Activated naive CD8-positive, alpha-beta T cell treated with anti-CD3 and anti-CD28 coated beads, Interleukin-2, amount 50 U/mL, for 16 hours (primary cell): ENCODE measurements at regions not wholly inside any gene's neighbourhood (a gene's known extent, or its start where the extent isn't known, plus 50 kb on each side); places are given as distances from the start of the nearest gene placed in this dataset.
"Not testable (repeated sequence)": the region's sequence is repeated elsewhere in the genome, so short reads cannot be mapped to it uniquely, and the experiment has no call there.

Experiments used
- DNase-seq: peaks from one replicate; pipeline ENCODE4 v3.0.0-alpha.2; 2020; ENCODE audit warnings: low read depth, low spot score

- DNase-seq, result no peak
Measured at GRCh38 chr10:130963786-130964522, 347.6 kb downstream of the TCERG1L start.

- no peak for DNase-seq
Measured at GRCh38 chr10:130964771-130965170, 346.8 kb downstream of the TCERG1L start.

- no peak for DNase-seq
Measured at GRCh38 chr10:130967161-130967560, 344.4 kb downstream of the TCERG1L start.

GRCh38 chr10:130967784-130968183 lies 343.7 kb downstream of the TCERG1L start:
- no peak for DNase-seq

- no peak for DNase-seq
Measured at GRCh38 chr10:130968511-130968910, 343.0 kb downstream of the TCERG1L start.

GRCh38 chr10:130968964-130969363 lies 342.6 kb downstream of the TCERG1L start:
- DNase-seq, result no peak

GRCh38 chr10:130969700-130970099 lies 341.8 kb downstream of the TCERG1L start:
- no peak for DNase-seq

- DNase-seq, result no peak
Measured at GRCh38 chr10:130970341-130971122, 341.0 kb downstream of the TCERG1L start.

- no peak for DNase-seq
Measured at GRCh38 chr10:130971123-130971435, 340.4 kb downstream of the TCERG1L start.

- no peak for DNase-seq
Measured at GRCh38 chr10:130973127-130973839, 338.2 kb downstream of the TCERG1L start.

- DNase-seq, result no peak
Measured at GRCh38 chr10:130974166-130974565, 337.4 kb downstream of the TCERG1L start.

- not testable (repeated sequence) for DNase-seq
Measured at GRCh38 chr10:130975351-130975750, 336.2 kb downstream of the TCERG1L start.

- no peak for DNase-seq
Measured at GRCh38 chr10:130982802-130983201, 328.7 kb downstream of the TCERG1L start.

GRCh38 chr10:130983749-130984148 lies 327.8 kb downstream of the TCERG1L start:
- DNase-seq, result no peak

GRCh38 chr10:130984686-130985085 lies 326.8 kb downstream of the TCERG1L start:
- DNase-seq, result no peak

- DNase-seq, result no peak
Measured at GRCh38 chr10:130985158-130985753, 326.3 kb downstream of the TCERG1L start.

GRCh38 chr10:130986846-130987245 lies 324.7 kb downstream of the TCERG1L start:
- no peak for DNase-seq

GRCh38 chr10:130987401-130987800 lies 324.1 kb downstream of the TCERG1L start:
- DNase-seq, result no peak

- DNase-seq, result no peak
Measured at GRCh38 chr10:130989670-130990232, 321.8 kb downstream of the TCERG1L start.

- DNase-seq, result no peak
Measured at GRCh38 chr10:130990486-130990885, 321.0 kb downstream of the TCERG1L start.

- no peak for DNase-seq
Measured at GRCh38 chr10:130992802-130993523, 318.6 kb downstream of the TCERG1L start.
